SU-DHL-6 (cell line): ENCODE measurements at regions not wholly inside any gene's neighbourhood (a gene's known extent, or its start where the extent isn't known, plus 50 kb on each side); places are given as distances from the start of the nearest gene placed in this dataset.

Experiments used
- H2AFZ ChIP-seq: fragments of 200-600 bp; sonication (generic); 2 replicates; pipeline ENCODE4 v1.6.1; 2014; ENCODE audit warnings: low read depth, mild to moderate bottlenecking, moderate library complexity, mixed read lengths, antibody characterized with exemption, low read length; ENCODE audit not compliant: severe bottlenecking
- H3F3A ChIP-seq: fragments of 200-600 bp; shearing (Covaris generic); 2 replicates; pipeline ENCODE4 v1.6.0; 2016; ENCODE audit warnings: antibody characterized with exemption, mild to moderate bottlenecking; ENCODE audit not compliant: insufficient read depth
- H3K27ac ChIP-seq: fragments of 200-600 bp; sonication (generic); 2 replicates; pipeline ENCODE4 v1.5.1; 2016; ENCODE audit warnings: low read depth, mild to moderate bottlenecking, low read length, moderate library complexity, mixed read lengths
- H3K27me3 ChIP-seq: fragments of 200-600 bp; sonication (generic), shearing (Covaris generic); 2 replicates; pipeline ENCODE4 v1.6.0; 2014; ENCODE audit warnings: mild to moderate bottlenecking, low read length
- H3K36me3 ChIP-seq: fragments of 200-600 bp; sonication (generic); 2 replicates; pipeline ENCODE4 v1.6.1; 2014; ENCODE audit warnings: mild to moderate bottlenecking, low read length, mixed read lengths
- H3K4me2 ChIP-seq: fragments of 300-600, 200-600 bp; shearing (Covaris generic), sonication (generic); 2 replicates; pipeline ENCODE4 v1.6.0; 2014; ENCODE audit warnings: low read length, low read depth, mild to moderate bottlenecking; ENCODE audit not compliant: poor library complexity, severe bottlenecking
- H3K4me3 ChIP-seq: fragments of 200-600 bp; sonication (generic); 2 replicates; pipeline ENCODE4 v1.5.1; 2014; ENCODE audit warnings: antibody characterized with exemption, low read length, mild to moderate bottlenecking, mixed read lengths; ENCODE audit not compliant: insufficient read depth, poor library complexity, severe bottlenecking
- H3K79me2 ChIP-seq: fragments of 200-600 bp; sonication (generic); 2 replicates; pipeline ENCODE4 v1.6.1; 2014; ENCODE audit warnings: mild to moderate bottlenecking, low read length, moderate library complexity; ENCODE audit not compliant: insufficient read depth
- H3K9ac ChIP-seq: fragments of 200-600 bp; sonication (generic); 2 replicates; pipeline ENCODE4 v1.7.0; 2014; ENCODE audit warnings: mild to moderate bottlenecking, low read length
- H3K9me2 ChIP-seq: fragments of 200-600 bp; sonication (generic); replicated peaks from 2 replicates; pipeline ENCODE4 v1.6.1; 2014; ENCODE audit warnings: low read length; ENCODE audit not compliant: insufficient read depth
- H3K9me3 ChIP-seq: fragments of 200-600 bp; sonication (generic); 2 replicates; pipeline ENCODE4 v1.6.1; 2014; ENCODE audit warnings: low read length, mixed read lengths; ENCODE audit not compliant: insufficient read depth
- H4K20me1 ChIP-seq: fragments of 200-600 bp; sonication (generic); 2 replicates; pipeline ENCODE4 v1.6.1; 2014; ENCODE audit warnings: low read depth, mild to moderate bottlenecking, antibody characterized with exemption, low read length, moderate library complexity, mixed read lengths
- CTCF ChIP-seq: fragments of 200-600 bp; sonication (generic); IDR thresholded peaks from one replicate; pipeline ENCODE4 v1.5.1; 2017; ENCODE audit warnings: antibody characterized with exemption, mild to moderate bottlenecking, low read length, moderate library complexity; ENCODE audit not compliant: insufficient read depth, poor library complexity, severe bottlenecking
- EZH2phosphoT487 ChIP-seq: fragments of 200-600 bp; sonication (generic), shearing (Covaris generic); conservative IDR thresholded peaks from 2 replicates; pipeline ENCODE4 v1.6.1; 2018; ENCODE audit warnings: mild to moderate bottlenecking, antibody characterized with exemption, low read length, moderate library complexity, mixed read lengths

- Histone ChIP-seq H3K27me3 (no peaks in the 10 kb centered on the region), H2AFZ (no peak overlapping the region), H3K4me2 (no peak overlapping the region), H3K9me3 (no peaks in the 10 kb centered on the region), H3K4me3 (no peak overlapping the region), H3K27ac (no peak overlapping the region), H3K79me2 (no peaks in the 10 kb centered on the region), H3K9me2 (no peaks in the 10 kb centered on the region), H4K20me1 (no peaks in the 10 kb centered on the region), H3K9ac (no peak overlapping the region), H3F3A (no peaks in the 10 kb centered on the region), H3K36me3 (no peaks in the 10 kb centered on the region)
- TF ChIP-seq EZH2phosphoT487 (no peak), CTCF (no peak)
These were observed 124.0 kb downstream of the ESM1 start for GRCh38 chr5:54861212-54861894.

GRCh38 chr5:54860321-54860720, 125.1 kb downstream of the ESM1 start:
- Histone ChIP-seq H3K4me3 (no peak overlapping the region), H3K9ac (no peak overlapping the region), H3K9me2 (no peaks in the 10 kb centered on the region), H3K27ac (no peak overlapping the region), H3K9me3 (no peaks in the 10 kb centered on the region), H3K27me3 (no peaks in the 10 kb centered on the region), H3K4me2 (no peak overlapping the region), H3K36me3 (no peaks in the 10 kb centered on the region), H4K20me1 (no peaks in the 10 kb centered on the region), H3K79me2 (no peaks in the 10 kb centered on the region), H2AFZ (no peak overlapping the region), H3F3A (no peaks in the 10 kb centered on the region)
- TF ChIP-seq EZH2phosphoT487 = no peak
- TF ChIP-seq CTCF = no peak

- Histone ChIP-seq H3K4me2 (no peak overlapping the region), H4K20me1 (no peaks in the 10 kb centered on the region), H3K36me3 (no peaks in the 10 kb centered on the region), H3K4me3 (no peak overlapping the region), H3K79me2 (no peaks in the 10 kb centered on the region), H3K9me3 (no peaks in the 10 kb centered on the region), H3K27ac (no peak overlapping the region), H3K27me3 (no peaks in the 10 kb centered on the region), H3F3A (no peaks in the 10 kb centered on the region), H3K9ac (no peak overlapping the region), H2AFZ (no peak overlapping the region), H3K9me2 (no peaks in the 10 kb centered on the region)
- TF ChIP-seq EZH2phosphoT487 (no peak), CTCF (no peak)
These were observed 126.1 kb downstream of the ESM1 start for GRCh38 chr5:54859316-54859715.
